Muscle of leg (tissue), 3 donors: ENCODE measurements at regions not wholly inside any gene's neighbourhood (a gene's known extent, or its start where the extent isn't known, plus 50 kb on each side); places are given as distances from the start of the nearest gene placed in this dataset.
A peak's percentile ranks its signal among the peaks of the same experiment; 100 is the strongest.
"Not testable (repeated sequence)": the region's sequence is repeated elsewhere in the genome, so short reads cannot be mapped to it uniquely, and the experiment has no call there.

Experiments
- DNase-seq: peaks from one replicate; pipeline ENCODE4 v3.0.0; 2013
- H3K27ac ChIP-seq: one replicate; pipeline ENCODE4 v1.5.1; 2013; ENCODE audit warnings: mild to moderate bottlenecking, low read length, control low read depth
- H3K27me3 ChIP-seq: one replicate; pipeline ENCODE4 v1.6.1; 2013; ENCODE audit warnings: low read length; ENCODE audit not compliant: control insufficient read depth, insufficient read depth
- H3K36me3 ChIP-seq: one replicate; pipeline ENCODE4 v1.6.1; 2013; ENCODE audit warnings: low read length; ENCODE audit not compliant: control insufficient read depth, insufficient read depth
- H3K4me1 ChIP-seq: one replicate; pipeline ENCODE4 v1.6.1; 2013; ENCODE audit warnings: low read length; ENCODE audit not compliant: control insufficient read depth, insufficient read depth
- H3K4me3 ChIP-seq: one replicate; pipeline ENCODE4 v1.5.1; 2013; ENCODE audit warnings: low read length, control low read depth
- H3K9me3 ChIP-seq: replicated peaks from 2 replicates; pipeline ENCODE4 v1.6.1; 2013; ENCODE audit warnings: low read depth, low read length; ENCODE audit not compliant: control insufficient read depth
- WGBS: methylation state at CpG from one replicate; pipeline ENCODE4 v1.1.5; 2013; ENCODE audit warnings: missing lambda C conversion rate; ENCODE audit not compliant: insufficient coverage; 5-methylcytosine and 5-hydroxymethylcytosine counted together

GRCh38 chr9:85303757-85304134 is 438.0 kb downstream of the AGTPBP1 start:
- no peak overlapping the region for H3K4me3 ChIP-seq
- no peaks in the 10 kb centered on the region for H3K27me3 ChIP-seq
- 88% methylated on average over 2 of the region's 4 CpGs for WGBS
- no peaks in the 10 kb centered on the region for H3K36me3 ChIP-seq
- H3K27ac ChIP-seq = no peak overlapping the region
- H3K4me1 ChIP-seq = peaks cover 2% of the 10 kb centered on the region
- no peak for DNase-seq
- H3K9me3 ChIP-seq = no peaks in the 10 kb centered on the region

- Histone ChIP-seq H3K27ac (no peak overlapping the region), H3K9me3 (peaks cover under 1% of the 10 kb centered on the region), H3K27me3 (no peaks in the 10 kb centered on the region), H3K4me3 (no peak overlapping the region), H3K36me3 (no peaks in the 10 kb centered on the region), H3K4me1 (peaks cover 2% of the 10 kb centered on the region)
- peak; percentile 10 for DNase-seq
- 61% methylated on average over 5 of the region's 7 CpGs for WGBS
Observed at GRCh38 chr9:85302938-85303756, 438.6 kb downstream of the AGTPBP1 start.

GRCh38 chr9:85298499-85298898 is 443.3 kb downstream of the AGTPBP1 start:
- Histone ChIP-seq H3K27ac (no peak overlapping the region), H3K4me1 (no peaks in the 10 kb centered on the region), H3K9me3 (peaks cover 7% of the 10 kb centered on the region), H3K36me3 (no peaks in the 10 kb centered on the region), H3K27me3 (no peaks in the 10 kb centered on the region), H3K4me3 (no peak overlapping the region)
- WGBS = 50% methylated on average over 1 of the region's 4 CpGs
- no peak for DNase-seq

GRCh38 chr9:85295244-85295643 is 446.5 kb downstream of the AGTPBP1 start:
- H3K27ac ChIP-seq, H3K9me3 ChIP-seq, DNase-seq, H3K36me3 ChIP-seq, H3K4me3 ChIP-seq, H3K4me1 ChIP-seq, H3K27me3 ChIP-seq: not testable (repeated sequence)
- WGBS = no CpG with 5 or more reads among the region's 5 CpGs

- no peak for DNase-seq
- 78% methylated on average over 2 of the region's 4 CpGs for WGBS
Observed at GRCh38 chr9:85292261-85292660, 449.5 kb downstream of the AGTPBP1 start.

GRCh38 chr9:85291266-85291665 is 450.5 kb downstream of the AGTPBP1 start:
- Histone ChIP-seq H3K4me3 (no peak overlapping the region), H3K27ac (no peak overlapping the region), H3K4me1 (peaks cover 2% of the 10 kb centered on the region), H3K9me3 (no peaks in the 10 kb centered on the region), H3K36me3 (no peaks in the 10 kb centered on the region), H3K27me3 (no peaks in the 10 kb centered on the region)
- 80% methylated on average over 1 of the region's 6 CpGs for WGBS
- no peak for DNase-seq

More at GRCh38 chr9:85292261-85292660, 449.5 kb downstream of the AGTPBP1 start:
- Histone ChIP-seq H3K4me3 (no peak overlapping the region), H3K27me3 (no peaks in the 10 kb centered on the region), H3K27ac (no peak overlapping the region), H3K4me1 (peaks cover 2% of the 10 kb centered on the region), H3K36me3 (no peaks in the 10 kb centered on the region), H3K9me3 (no peaks in the 10 kb centered on the region)

- no peaks in the 10 kb centered on the region for H3K9me3 ChIP-seq
- H3K36me3 ChIP-seq = no peaks in the 10 kb centered on the region
- H3K27me3 ChIP-seq = no peaks in the 10 kb centered on the region
- WGBS = 47% methylated on average over 16 of the region's 21 CpGs
- H3K4me3 ChIP-seq = no peak overlapping the region
- peak; percentile 4 for DNase-seq
- no peak overlapping the region for H3K27ac ChIP-seq
- H3K4me1 ChIP-seq = peaks cover 2% of the 10 kb centered on the region
Observed at GRCh38 chr9:85290019-85290418, 451.7 kb downstream of the AGTPBP1 start.

- no peak overlapping the region for H3K4me3 ChIP-seq
- peaks cover 2% of the 10 kb centered on the region for H3K4me1 ChIP-seq
- no peaks in the 10 kb centered on the region for H3K36me3 ChIP-seq
- DNase-seq = no peak
- no peaks in the 10 kb centered on the region for H3K9me3 ChIP-seq
- no peaks in the 10 kb centered on the region for H3K27me3 ChIP-seq
- no peak overlapping the region for H3K27ac ChIP-seq
- WGBS = 95% methylated on average over 17 of the region's 18 CpGs
Observed at GRCh38 chr9:85289142-85289541, 452.6 kb downstream of the AGTPBP1 start.

GRCh38 chr9:85283421-85283820 is 458.3 kb downstream of the AGTPBP1 start:
- Histone ChIP-seq H3K27ac (no peak overlapping the region), H3K4me1 (no peaks in the 10 kb centered on the region), H3K27me3 (no peaks in the 10 kb centered on the region), H3K36me3 (no peaks in the 10 kb centered on the region), H3K9me3 (no peaks in the 10 kb centered on the region), H3K4me3 (no peak overlapping the region)
- peak; percentile 65 for DNase-seq
- no CpG with 5 or more reads among the region's 3 CpGs for WGBS

GRCh38 chr9:85278769-85279168 is 463.0 kb downstream of the AGTPBP1 start:
- H3K9me3 ChIP-seq = no peaks in the 10 kb centered on the region
- H3K27me3 ChIP-seq = no peaks in the 10 kb centered on the region
- no CpG with 5 or more reads among the region's 4 CpGs for WGBS
- H3K4me1 ChIP-seq = no peaks in the 10 kb centered on the region
- DNase-seq = no peak
- H3K27ac ChIP-seq = no peak overlapping the region
- no peaks in the 10 kb centered on the region for H3K36me3 ChIP-seq
- no peak overlapping the region for H3K4me3 ChIP-seq
